HEK293 (cell line): ENCODE measurements at regions not wholly inside any gene's neighbourhood (a gene's known extent, or its start where the extent isn't known, plus 50 kb on each side); places are given as distances from the start of the nearest gene placed in this dataset.

Experiments
- CTCF ChIA-PET: fragments of 350-600 bp; formaldehyde crosslinking; extraction: SDS; loops from one replicate; lab custom pipeline; 2021; ENCODE audit warnings: antibody characterized with exemption; lab: Yijun Ruan, JAX
- POLR2A ChIA-PET: fragments of 300-600 bp; formaldehyde crosslinking; extraction: SDS; loops from one replicate; lab custom pipeline; 2020; ENCODE audit warnings: antibody characterized with exemption, inconsistent platforms; lab: Yijun Ruan, JAX
- H3K27ac ChIP-seq: fragments of 200-500 bp; sonication (Bioruptor generic); 2 replicates; pipeline ENCODE4 v1.5.1; 2014; ENCODE audit warnings: low read depth, low read length, control low read depth, inconsistent platforms; ENCODE audit errors: extremely low read depth
- H3K36me3 ChIP-seq, 2 experiments: fragments of 200-500 bp in 1 of 2; sonication (Bioruptor generic) in 1 of 2; 1 replicate in 1 of 2; 2 replicates in 1 of 2; pipeline ENCODE4 v1.5.1; 2014 to 2017; ENCODE audit warnings: inconsistent platforms in 2 of 2, low read length in 2 of 2; ENCODE audit not compliant: control insufficient read depth in 2 of 2, insufficient read depth in 1 of 2
- H3K4me1 ChIP-seq: fragments of 200-500 bp; sonication (Bioruptor generic); 2 replicates; pipeline ENCODE4 v1.5.1; 2014; ENCODE audit warnings: mild to moderate bottlenecking, low read length, inconsistent platforms; ENCODE audit not compliant: control insufficient read depth, insufficient read depth
- H3K4me3 ChIP-seq: 2 replicates; pipeline ENCODE4 v1.5.1; 2011; ENCODE audit warnings: low read depth, mild to moderate bottlenecking, control low read depth, low read length, moderate library complexity
- H3K9me3 ChIP-seq: fragments of 200-500 bp; sonication (Bioruptor generic); 2 replicates; pipeline ENCODE4 v1.5.1; 2014; ENCODE audit warnings: low read depth, low read length, inconsistent platforms; ENCODE audit not compliant: control insufficient read depth, insufficient read depth
- GFI1B ChIP-seq: fragments of 450-650 bp; formaldehyde crosslinking; IDR thresholded peaks from 2 replicates; pipeline ENCODE4 v1.5.1; 2016; ENCODE audit warnings: missing biosample characterization, missing genetic modification characterization
- HOXC10 ChIP-seq: sonication (generic); formaldehyde crosslinking; IDR thresholded peaks from 2 replicates; pipeline ENCODE4 v1.8.1; 2023; ENCODE audit warnings: mild to moderate bottlenecking, missing genetic modification reagents
- KLF9 ChIP-seq: fragments of 450-650 bp; formaldehyde crosslinking; IDR thresholded peaks from 2 replicates; pipeline ENCODE4 v1.5.1; 2016; ENCODE audit warnings: missing biosample characterization, missing genetic modification characterization, low read depth
- OVOL3 ChIP-seq: fragments of 450-650 bp; formaldehyde crosslinking; IDR thresholded peaks from 2 replicates; pipeline ENCODE4 v1.5.1; 2016; ENCODE audit warnings: missing biosample characterization, missing genetic modification characterization
- SCRT1 ChIP-seq: fragments of 450-650 bp; formaldehyde crosslinking; IDR thresholded peaks from 2 replicates; pipeline ENCODE4 v1.5.1; 2016; ENCODE audit warnings: missing biosample characterization, missing genetic modification characterization, borderline replicate concordance
- TCF7L2 ChIP-seq: IDR thresholded peaks from 2 replicates; pipeline ENCODE4 v1.6.1; 2011; ENCODE audit warnings: low read depth, mild to moderate bottlenecking, inconsistent platforms, low read length, moderate library complexity, borderline replicate concordance
- WT1 ChIP-seq: fragments of 450-650 bp; formaldehyde crosslinking; IDR thresholded peaks from 2 replicates; pipeline ENCODE4 v1.5.1; 2016; ENCODE audit warnings: missing biosample characterization, missing genetic modification characterization
- ZBTB1 ChIP-seq: fragments of 450-650 bp; formaldehyde crosslinking; IDR thresholded peaks from 2 replicates; pipeline ENCODE4 v1.5.1; 2016; ENCODE audit warnings: missing biosample characterization, missing genetic modification characterization
- ZBTB21 ChIP-seq: fragments of 450-650 bp; formaldehyde crosslinking; IDR thresholded peaks from 2 replicates; pipeline ENCODE4 v1.5.1; 2017; ENCODE audit warnings: missing biosample characterization, missing genetic modification characterization
- ZFP69B ChIP-seq: fragments of 450-650 bp; formaldehyde crosslinking; IDR thresholded peaks from 2 replicates; pipeline ENCODE4 v1.5.1; 2016; ENCODE audit warnings: missing biosample characterization, missing genetic modification characterization
- ZNF114 ChIP-seq: fragments of 450-650 bp; formaldehyde crosslinking; IDR thresholded peaks from 2 replicates; pipeline ENCODE4 v1.5.0; 2017; ENCODE audit warnings: missing biosample characterization, missing genetic modification characterization
- ZNF138 ChIP-seq: fragments of 450-650 bp; formaldehyde crosslinking; IDR thresholded peaks from 2 replicates; pipeline ENCODE4 v1.5.1; 2016; ENCODE audit warnings: missing biosample characterization, missing genetic modification characterization, borderline replicate concordance
- ZNF157 ChIP-seq: fragments of 450-650 bp; formaldehyde crosslinking; IDR thresholded peaks from 2 replicates; pipeline ENCODE4 v1.5.1; 2016; ENCODE audit warnings: missing biosample characterization, missing genetic modification characterization
- ZNF169 ChIP-seq: fragments of 450-650 bp; formaldehyde crosslinking; IDR thresholded peaks from 2 replicates; pipeline ENCODE4 v1.5.1; 2016; ENCODE audit warnings: missing biosample characterization, missing genetic modification characterization
- ZNF2 ChIP-seq: fragments of 450-650 bp; formaldehyde crosslinking; IDR thresholded peaks from 2 replicates; pipeline ENCODE4 v1.5.1; 2016; ENCODE audit warnings: missing biosample characterization, missing genetic modification characterization
- ZNF223 ChIP-seq: fragments of 450-650 bp; formaldehyde crosslinking; IDR thresholded peaks from 2 replicates; pipeline ENCODE4 v1.5.1; 2016; ENCODE audit warnings: missing biosample characterization, missing genetic modification characterization
- ZNF335 ChIP-seq: fragments of 450-650 bp; formaldehyde crosslinking; conservative IDR thresholded peaks from 2 replicates; pipeline ENCODE4 v1.5.1; 2016; ENCODE audit warnings: missing biosample characterization, missing genetic modification characterization
- ZNF501 ChIP-seq: fragments of 450-650 bp; formaldehyde crosslinking; IDR thresholded peaks from 2 replicates; pipeline ENCODE4 v1.5.1; 2016; ENCODE audit warnings: missing biosample characterization, missing genetic modification characterization
- TF ChIP-seq, protein P1 (sequence below): sonication (generic); formaldehyde crosslinking; IDR thresholded peaks from 2 replicates; pipeline ENCODE4 v1.8.1; 2022; ENCODE audit warnings: mild to moderate bottlenecking, moderate library complexity, missing genetic modification reagents
- TF ChIP-seq, protein P2 (sequence below): fragments of 450-650 bp; IDR thresholded peaks from 2 replicates; pipeline ENCODE4 v1.5.1; 2018; ENCODE audit warnings: missing biosample characterization, mild to moderate bottlenecking, missing genetic modification characterization
- TF ChIP-seq, protein P3 (sequence below): fragments of 450-650 bp; formaldehyde crosslinking; IDR thresholded peaks from 2 replicates; pipeline ENCODE4 v1.5.1; 2016; ENCODE audit warnings: missing biosample characterization, missing genetic modification characterization
- TF ChIP-seq, protein P4 (sequence below): fragments of 450-650 bp; formaldehyde crosslinking; IDR thresholded peaks from 2 replicates; pipeline ENCODE4 v1.5.1; 2016; ENCODE audit warnings: missing biosample characterization, missing genetic modification characterization
- TF ChIP-seq, protein P5 (sequence below): fragments of 450-650 bp; formaldehyde crosslinking; IDR thresholded peaks from 2 replicates; pipeline ENCODE4 v1.5.1; 2017; ENCODE audit warnings: missing biosample characterization, mild to moderate bottlenecking, missing genetic modification characterization, moderate library complexity

DNA sequence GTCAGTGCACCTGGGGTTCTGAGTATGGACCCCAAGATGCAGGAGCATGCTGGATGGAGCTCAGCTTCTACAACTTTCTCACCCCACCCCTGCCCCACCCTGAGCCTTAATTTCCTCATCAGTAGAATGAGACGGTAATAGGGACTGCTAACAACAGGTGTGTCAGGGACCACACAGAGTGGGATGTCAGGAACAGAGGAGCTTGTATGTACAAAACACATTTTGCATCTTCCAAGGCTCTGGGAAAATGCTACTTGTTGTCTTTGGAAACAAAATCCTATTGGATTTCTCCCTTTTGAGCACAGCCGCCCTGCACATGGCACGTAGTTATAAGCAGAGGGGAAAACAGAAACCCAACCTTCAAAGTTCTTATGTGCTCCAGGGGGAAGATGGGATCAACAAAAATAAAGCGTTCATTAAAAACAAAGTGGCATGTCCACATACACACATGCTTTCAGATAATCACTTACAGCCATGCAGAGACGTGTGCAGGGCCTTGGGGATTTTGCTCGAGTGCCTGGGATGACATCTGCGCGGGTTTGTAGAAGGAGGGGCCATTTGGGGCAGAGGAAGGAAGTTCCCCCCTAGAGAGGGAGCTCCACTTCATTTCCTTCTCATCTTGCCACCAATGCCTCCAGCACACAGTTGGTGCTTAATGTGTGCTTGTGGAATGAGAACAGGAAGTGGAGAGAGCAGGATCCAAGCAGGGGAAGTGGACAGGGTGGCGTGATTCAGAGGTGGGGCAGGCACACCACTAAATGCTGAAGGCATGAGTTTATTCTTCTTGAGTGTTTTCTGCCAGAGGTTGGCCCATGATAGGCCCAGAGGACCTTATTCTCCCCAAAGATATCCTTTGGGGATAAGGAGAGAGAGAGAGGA, 138.9 kb downstream of the SMIM20 start:
- TF ChIP-seq ZNF157 (tag by site-specific recombination) = no peak
- TF ChIP-seq, protein P1, sequence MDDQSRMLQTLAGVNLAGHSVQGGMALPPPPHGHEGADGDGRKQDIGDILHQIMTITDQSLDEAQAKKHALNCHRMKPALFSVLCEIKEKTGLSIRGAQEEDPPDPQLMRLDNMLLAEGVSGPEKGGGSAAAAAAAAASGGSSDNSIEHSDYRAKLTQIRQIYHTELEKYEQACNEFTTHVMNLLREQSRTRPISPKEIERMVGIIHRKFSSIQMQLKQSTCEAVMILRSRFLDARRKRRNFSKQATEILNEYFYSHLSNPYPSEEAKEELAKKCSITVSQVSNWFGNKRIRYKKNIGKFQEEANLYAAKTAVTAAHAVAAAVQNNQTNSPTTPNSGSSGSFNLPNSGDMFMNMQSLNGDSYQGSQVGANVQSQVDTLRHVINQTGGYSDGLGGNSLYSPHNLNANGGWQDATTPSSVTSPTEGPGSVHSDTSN = no peak
- no peak for TF ChIP-seq ZNF169 (tag by site-specific recombination)
- TF ChIP-seq WT1 (tag by site-specific recombination) = no peak
- no peak for TF ChIP-seq KLF9 (tag by site-specific recombination)
- TF ChIP-seq ZNF501 (tag by site-specific recombination) = no peak
- TF ChIP-seq GFI1B (tag by site-specific recombination) = no peak
- TF ChIP-seq SCRT1 = no peak
- no peak for TF ChIP-seq ZBTB21 (tag by site-specific recombination)
- Histone ChIP-seq H3K27ac (no peak overlapping the region), H3K4me1 (no peaks in the 10 kb centered on the region), H3K9me3 (no peaks in the 10 kb centered on the region), H3K36me3 (no peaks in the 10 kb centered on the region), H3K4me3 (no peak overlapping the region)
- CTCF ChIA-PET = interaction anchor here (1.2 kb wide), 1 partner anchor 8 kb away, joined by 3 read pairs; no protein-coding TSS in a partner anchor
- POLR2A ChIA-PET = no interaction called here

DNA sequence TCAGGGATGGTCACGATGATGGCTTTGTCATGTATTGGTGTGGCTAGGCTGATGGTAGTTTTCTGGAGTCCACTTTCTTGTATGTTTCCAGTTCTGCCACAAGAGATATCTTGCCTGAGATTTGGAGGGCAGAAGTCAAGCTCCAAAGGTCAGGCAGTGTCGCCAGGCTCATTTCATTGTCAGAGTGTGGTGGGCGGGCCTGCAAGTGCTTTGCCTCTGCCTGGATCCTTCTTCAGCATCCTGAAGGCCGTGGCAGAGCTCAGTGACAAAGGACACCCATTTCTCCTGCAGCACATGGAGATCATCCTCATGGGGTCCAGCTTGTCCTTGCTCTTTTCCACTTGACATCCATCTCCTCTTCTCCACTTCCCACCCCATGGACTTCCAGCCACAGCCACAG, 139.7 kb downstream of the SMIM20 start:
- H3K27ac ChIP-seq = no peak overlapping the region
- no peak overlapping the region for H3K4me3 ChIP-seq
- no peaks in the 10 kb centered on the region for H3K4me1 ChIP-seq
- H3K9me3 ChIP-seq = no peaks in the 10 kb centered on the region
- ChIA-PET CTCF (no interaction called here), POLR2A (no interaction called here)
- TF ChIP-seq ZNF335 (tag by site-specific recombination) (no peak), ZNF2 (tag by site-specific recombination) (no peak), ZNF169 (tag by site-specific recombination) (no peak), ZFP69B (tag by site-specific recombination) (no peak), ZNF114 (no peak), ZNF138 (tag by site-specific recombination) (no peak), ZNF223 (tag by site-specific recombination) (no peak), HOXC10 (CRISPR knock-in tag) (no peak)
- TF ChIP-seq, protein P2, sequence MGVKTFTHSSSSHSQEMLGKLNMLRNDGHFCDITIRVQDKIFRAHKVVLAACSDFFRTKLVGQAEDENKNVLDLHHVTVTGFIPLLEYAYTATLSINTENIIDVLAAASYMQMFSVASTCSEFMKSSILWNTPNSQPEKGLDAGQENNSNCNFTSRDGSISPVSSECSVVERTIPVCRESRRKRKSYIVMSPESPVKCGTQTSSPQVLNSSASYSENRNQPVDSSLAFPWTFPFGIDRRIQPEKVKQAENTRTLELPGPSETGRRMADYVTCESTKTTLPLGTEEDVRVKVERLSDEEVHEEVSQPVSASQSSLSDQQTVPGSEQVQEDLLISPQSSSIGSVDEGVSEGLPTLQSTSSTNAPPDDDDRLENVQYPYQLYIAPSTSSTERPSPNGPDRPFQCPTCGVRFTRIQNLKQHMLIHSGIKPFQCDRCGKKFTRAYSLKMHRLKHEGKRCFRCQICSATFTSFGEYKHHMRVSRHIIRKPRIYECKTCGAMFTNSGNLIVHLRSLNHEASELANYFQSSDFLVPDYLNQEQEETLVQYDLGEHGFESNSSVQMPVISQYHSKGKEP (tag by site-specific recombination) = no peak
- TF ChIP-seq, protein P3, sequence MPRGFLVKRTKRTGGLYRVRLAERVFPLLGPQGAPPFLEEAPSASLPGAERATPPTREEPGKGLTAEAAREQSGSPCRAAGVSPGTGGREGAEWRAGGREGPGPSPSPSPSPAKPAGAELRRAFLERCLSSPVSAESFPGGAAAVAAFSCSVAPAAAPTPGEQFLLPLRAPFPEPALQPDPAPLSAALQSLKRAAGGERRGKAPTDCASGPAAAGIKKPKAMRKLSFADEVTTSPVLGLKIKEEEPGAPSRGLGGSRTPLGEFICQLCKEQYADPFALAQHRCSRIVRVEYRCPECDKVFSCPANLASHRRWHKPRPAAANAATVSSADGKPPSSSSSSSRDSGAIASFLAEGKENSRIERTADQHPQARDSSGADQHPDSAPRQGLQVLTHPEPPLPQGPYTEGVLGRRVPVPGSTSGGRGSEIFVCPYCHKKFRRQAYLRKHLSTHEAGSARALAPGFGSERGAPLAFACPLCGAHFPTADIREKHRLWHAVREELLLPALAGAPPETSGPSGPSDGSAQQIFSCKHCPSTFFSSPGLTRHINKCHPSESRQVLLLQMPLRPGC (tag by site-specific recombination) = no peak
- H3K36me3 ChIP-seq = no peaks in the 10 kb centered on the region

DNA sequence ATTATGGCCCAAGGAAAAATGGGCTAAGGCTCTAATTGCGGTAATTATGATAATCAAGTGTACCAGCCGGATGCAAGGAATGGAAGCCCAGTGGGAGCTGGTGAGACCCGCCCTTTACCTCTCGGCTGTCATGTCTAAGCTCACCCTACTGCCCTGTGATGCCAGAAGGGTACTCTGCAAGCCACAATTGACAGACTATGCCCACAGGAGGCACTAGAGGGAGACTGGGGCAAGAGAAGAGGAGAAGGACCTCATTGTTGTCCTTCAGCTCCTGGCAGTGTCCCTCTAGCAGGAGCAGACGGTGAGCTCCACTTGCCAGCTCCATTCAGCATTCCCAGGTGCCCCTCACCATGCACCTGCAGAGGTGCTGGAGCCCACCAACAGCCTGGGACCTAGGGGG, 141.8 kb downstream of the SMIM20 start:
- ChIA-PET CTCF (interaction anchor here (3.0 kb wide), 1 partner anchor 68 kb away, joined by 15 read pairs; no protein-coding TSS in a partner anchor), POLR2A (no interaction called here)
- Histone ChIP-seq H3K9me3 (no peaks in the 10 kb centered on the region), H3K27ac (no peak overlapping the region), H3K36me3 (no peaks in the 10 kb centered on the region), H3K4me1 (no peaks in the 10 kb centered on the region), H3K4me3 (no peak overlapping the region)
- TF ChIP-seq ZBTB1 (tag by site-specific recombination) (no peak), TCF7L2 (no peak), OVOL3 (no peak)
- TF ChIP-seq, protein P4, sequence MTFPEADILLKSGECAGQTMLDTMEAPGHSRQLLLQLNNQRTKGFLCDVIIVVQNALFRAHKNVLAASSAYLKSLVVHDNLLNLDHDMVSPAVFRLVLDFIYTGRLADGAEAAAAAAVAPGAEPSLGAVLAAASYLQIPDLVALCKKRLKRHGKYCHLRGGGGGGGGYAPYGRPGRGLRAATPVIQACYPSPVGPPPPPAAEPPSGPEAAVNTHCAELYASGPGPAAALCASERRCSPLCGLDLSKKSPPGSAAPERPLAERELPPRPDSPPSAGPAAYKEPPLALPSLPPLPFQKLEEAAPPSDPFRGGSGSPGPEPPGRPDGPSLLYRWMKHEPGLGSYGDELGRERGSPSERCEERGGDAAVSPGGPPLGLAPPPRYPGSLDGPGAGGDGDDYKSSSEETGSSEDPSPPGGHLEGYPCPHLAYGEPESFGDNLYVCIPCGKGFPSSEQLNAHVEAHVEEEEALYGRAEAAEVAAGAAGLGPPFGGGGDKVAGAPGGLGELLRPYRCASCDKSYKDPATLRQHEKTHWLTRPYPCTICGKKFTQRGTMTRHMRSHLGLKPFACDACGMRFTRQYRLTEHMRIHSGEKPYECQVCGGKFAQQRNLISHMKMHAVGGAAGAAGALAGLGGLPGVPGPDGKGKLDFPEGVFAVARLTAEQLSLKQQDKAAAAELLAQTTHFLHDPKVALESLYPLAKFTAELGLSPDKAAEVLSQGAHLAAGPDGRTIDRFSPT (tag by site-specific recombination) = no peak
- TF ChIP-seq, protein P5, sequence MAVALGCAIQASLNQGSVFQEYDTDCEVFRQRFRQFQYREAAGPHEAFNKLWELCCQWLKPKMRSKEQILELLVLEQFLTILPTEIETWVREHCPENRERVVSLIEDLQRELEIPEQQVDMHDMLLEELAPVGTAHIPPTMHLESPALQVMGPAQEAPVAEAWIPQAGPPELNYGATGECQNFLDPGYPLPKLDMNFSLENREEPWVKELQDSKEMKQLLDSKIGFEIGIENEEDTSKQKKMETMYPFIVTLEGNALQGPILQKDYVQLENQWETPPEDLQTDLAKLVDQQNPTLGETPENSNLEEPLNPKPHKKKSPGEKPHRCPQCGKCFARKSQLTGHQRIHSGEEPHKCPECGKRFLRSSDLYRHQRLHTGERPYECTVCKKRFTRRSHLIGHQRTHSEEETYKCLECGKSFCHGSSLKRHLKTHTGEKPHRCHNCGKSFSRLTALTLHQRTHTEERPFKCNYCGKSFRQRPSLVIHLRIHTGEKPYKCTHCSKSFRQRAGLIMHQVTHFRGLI (tag by site-specific recombination) = no peak
